ENCODE measurements at regions not wholly inside any gene's neighbourhood (a gene's known extent, or its start where the extent isn't known, plus 50 kb on each side); places are given as distances from the start of the nearest gene placed in this dataset.
"Not testable (repeated sequence)": the region's sequence is repeated elsewhere in the genome, so short reads cannot be mapped to it uniquely, and the experiment has no call there.

DNA sequence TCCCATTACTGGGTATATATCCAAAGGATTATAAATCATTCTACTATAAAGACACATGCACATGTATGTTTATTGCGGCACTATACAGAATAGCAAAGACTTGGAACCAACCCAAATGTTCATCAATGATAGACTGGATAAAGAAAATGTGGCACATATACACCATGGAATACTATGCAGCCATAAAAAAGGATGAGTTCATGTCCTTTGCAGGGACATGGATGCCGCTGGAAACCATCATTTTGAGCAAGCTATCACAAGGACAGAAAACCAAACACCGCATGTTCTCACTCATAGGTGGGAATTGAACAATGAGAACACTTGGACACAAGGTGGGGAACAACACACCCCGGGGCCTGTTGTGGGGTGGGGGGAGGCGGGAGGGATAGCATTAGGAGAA, 57.0 kb upstream of the NEUROD1 start:
- not testable (repeated sequence) for DNase-seq

GRCh38 chr2:181738074-181738473, 57.8 kb upstream of the NEUROD1 start:
- no peak for DNase-seq

- no peak for DNase-seq
These were observed 58.2 kb upstream of the NEUROD1 start for GRCh38 chr2:181738563-181738962.

DNA sequence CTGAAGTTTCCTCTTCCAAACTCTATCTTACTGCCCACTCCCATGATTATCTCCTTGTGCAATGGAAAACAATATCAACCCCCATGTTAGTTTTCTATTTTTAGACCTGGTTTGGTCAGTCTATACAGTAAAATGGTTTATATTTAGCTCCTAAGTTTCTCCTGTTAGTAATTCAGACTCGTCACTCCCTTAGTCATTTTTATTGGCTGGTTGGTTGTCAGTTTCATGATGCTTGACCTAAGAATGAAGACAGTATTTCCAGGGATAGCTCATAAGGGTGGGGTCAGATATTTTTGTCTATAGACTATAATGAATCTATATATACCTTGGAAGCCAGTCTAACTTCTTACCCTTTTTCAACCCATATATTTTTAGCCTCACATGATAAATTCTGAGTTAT, 61.4 kb upstream of the NEUROD1 start:
- no peak for DNase-seq

GRCh38 chr2:181742361-181742760, 62.0 kb upstream of the NEUROD1 start:
- DNase-seq, result no peak

- DNase-seq, result no peak
These were observed 62.8 kb upstream of the NEUROD1 start for GRCh38 chr2:181742922-181743722.

DNA sequence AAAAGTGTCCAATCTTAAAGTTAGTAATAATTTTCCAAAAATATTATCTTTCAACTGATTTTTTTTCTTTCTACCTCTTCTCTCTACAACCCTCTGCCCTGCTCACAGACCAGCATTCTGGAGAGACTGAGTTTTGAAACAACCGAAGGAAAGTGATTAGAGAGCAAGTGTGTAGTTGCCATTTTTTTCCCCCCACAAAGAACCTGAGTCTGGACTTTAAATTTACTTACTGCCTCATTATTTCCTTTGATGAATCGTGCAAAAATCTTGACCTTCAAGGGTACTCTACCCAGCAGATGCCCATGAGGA, 63.4 kb upstream of the NEUROD1 start:
- no peak for DNase-seq

- DNase-seq, result no peak
These were observed 65.7 kb upstream of the NEUROD1 start for GRCh38 chr2:181745796-181746540.

DNA sequence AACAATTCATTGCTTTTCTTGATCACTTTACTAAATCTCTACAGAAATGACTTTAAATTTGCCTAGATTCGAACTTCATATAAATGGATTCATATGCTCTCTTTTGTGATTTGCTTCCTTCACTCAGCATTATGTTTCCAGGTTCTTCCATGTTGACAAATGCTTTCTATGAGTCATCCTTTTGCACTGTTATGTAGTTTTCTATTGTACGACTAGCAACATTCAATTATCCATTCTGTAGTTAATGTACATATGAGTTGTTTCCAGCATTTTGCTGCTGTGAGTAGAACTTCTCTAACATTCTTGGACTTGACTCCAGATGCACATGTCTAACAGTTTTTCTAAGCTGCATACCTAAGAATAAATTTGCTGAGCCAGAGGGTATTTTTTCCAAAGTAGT, 66.5 kb upstream of the NEUROD1 start:
- no peak for DNase-seq

DNA sequence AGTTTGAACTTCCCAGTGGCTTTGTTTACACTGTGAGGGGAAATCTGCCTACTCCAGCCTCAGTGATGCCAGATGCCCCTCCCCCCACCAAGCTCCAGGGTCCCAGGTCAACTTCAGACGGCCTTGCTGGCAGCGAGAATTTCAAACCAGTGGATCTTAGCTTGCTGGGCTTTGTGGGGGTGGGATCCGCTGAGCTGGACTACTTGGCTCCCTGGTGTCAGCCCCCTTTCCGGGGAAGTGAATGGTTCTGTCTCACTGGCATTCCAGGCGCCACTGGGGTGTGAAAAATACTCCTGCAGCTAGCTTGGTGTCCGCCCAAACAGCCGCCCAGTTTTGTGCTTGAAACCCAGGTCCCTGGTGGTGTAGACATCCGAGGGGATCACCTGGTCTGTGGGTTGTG, 70.0 kb upstream of the NEUROD1 start:
- no peak for DNase-seq

DNA sequence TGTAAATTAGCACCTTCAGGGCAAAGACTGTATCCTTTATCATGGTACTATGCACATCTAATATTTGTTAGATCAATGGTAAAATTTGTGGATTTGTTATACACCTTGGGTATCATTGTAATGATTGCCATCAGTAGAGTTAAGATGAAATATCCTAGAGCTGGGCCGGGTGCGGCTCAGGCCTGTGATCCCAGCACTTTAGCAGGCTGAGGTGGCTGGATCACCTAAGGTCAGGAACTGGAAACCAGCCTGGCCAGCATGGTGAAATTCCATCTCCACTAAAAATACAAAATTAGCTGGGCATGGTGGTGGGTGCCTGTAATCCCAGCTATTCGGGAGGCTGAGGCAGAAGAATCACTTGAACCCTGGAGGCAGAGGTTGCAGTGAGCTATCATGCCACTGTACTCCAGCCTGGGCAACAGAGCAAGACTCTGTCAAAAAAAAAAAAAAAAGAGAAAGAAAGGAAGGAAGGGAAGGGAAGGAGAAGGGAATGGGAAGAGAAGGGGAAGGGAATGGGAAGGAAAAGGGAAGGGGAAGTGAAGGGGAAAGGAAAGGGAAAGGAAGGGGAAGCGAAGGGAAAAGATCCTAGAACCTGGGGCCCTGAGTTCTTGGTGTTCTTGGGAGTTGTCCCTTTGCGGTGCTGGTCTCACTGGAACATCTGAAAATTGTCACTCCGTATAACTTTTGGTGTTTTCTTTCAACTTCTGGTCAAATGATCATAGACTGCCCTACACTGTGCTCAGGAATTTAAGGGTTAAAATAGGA, 71.1 kb upstream of the NEUROD1 start:
- DNase-seq, result no peak

DNA sequence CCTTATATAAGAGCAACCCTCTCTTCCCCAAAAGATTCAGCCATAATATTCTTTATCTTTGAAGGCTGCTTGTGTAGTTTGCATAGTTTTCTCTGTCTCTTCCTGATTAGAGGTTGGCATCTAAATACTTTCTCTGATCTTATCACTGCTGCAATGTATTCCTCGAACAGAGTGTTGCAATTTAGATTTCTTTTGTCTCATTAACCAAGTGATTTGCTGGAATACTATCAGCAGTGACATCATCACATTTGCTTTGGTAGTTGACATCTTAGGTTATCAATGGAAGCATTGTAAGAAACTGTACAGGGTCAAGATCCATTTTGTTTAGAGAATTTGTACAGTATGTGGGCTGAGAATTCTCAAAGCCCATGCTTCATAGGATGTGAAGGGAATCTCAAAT, 72.0 kb upstream of the NEUROD1 start:
- DNase-seq, result no peak

GRCh38 chr2:181753686-181754085, 73.4 kb upstream of the NEUROD1 start:
- DNase-seq, result no peak

GRCh38 chr2:181754105-181754504, 73.8 kb upstream of the NEUROD1 start:
- DNase-seq, result no peak

GRCh38 chr2:181755181-181755580, 74.9 kb upstream of the NEUROD1 start:
- DNase-seq, result no peak

DNA sequence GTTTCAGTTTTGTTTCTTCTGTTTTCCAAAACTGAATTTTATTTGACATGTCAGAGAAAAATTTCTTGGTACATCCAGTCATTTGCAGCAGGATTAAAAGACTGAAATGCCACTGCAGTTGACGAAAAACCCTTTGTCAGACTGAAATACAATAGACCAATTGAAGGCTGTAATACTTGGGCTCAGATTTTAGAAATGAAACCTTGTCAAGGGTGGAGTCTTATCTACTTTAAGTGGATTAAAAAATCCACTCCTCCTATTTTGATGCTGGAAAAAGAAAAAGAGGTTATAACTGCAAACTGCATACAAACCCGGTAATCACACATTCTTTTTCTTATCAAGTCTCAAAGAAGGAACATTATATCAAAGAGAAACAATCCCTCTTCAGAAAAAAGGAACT, 80.2 kb upstream of the NEUROD1 start:
- DNase-seq, result no peak

- no peak for DNase-seq
These were observed 80.9 kb upstream of the NEUROD1 start for GRCh38 chr2:181761175-181761574.

DNA sequence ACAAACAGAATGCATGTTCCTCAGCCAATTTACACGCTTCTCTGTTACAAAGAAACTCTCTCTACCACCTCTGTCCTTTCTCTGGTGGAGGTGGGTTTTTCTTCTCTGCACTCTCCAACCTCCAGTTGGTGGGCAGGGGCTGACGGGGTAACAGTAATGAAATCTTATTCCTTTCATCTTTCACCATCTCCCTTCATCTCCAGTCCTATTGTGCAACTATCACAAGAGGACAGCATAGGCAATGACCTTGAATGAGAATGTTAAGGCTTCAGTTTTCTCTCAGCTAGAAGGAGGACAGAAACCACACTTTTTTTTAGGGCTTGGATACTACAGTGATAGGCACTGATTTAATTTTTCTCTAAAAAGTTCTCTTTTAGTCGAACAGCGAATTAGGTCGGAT, 81.7 kb upstream of the NEUROD1 start:
- no peak for DNase-seq

GRCh38 chr2:181762848-181763247, 82.5 kb upstream of the NEUROD1 start:
- DNase-seq, result no peak

GRCh38 chr2:181763423-181763822, 83.1 kb upstream of the NEUROD1 start:
- no peak for DNase-seq

DNA sequence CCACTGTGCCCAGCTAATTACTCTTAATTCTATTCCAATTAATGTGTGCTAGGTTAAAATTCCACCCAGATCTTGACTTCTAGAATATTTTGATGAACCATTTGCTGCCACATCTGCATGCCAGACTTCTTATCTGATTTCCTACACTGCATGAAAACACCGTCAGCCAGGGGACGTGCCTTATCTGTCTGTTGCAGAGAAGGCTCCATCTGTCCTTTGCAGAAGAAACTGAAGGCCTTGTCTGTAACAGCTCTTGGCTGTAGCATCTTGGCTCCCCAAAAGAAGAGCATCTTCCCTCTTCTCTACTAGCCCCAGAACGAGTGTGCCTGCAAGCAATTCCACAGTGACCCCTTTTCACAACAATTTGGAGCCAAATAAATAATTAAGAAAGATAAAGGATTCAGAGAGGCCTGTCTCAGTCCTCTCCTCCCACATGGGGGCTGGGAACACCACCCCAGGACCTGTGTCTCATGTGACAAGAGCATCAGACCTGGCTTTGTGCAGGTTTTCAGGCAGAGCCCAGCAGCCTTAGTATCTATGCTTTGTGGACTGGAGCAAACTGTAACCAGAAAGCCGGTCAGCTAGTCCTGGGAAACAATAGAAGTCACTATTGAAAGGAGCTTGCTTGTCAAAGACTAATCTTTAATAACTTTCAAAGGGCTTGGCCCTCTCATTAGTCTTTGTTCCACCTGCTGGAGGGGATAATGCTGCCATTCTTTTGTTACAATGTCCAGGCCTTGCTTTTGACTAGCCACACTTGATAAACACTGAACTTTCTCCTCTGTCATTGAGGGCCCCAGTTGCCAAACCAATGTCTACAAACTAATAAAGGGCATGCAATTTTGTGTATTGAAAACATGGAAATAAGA, 84.0 kb upstream of the NEUROD1 start:
- no peak for DNase-seq

GRCh38 chr2:181766129-181766528, 85.8 kb upstream of the NEUROD1 start:
- DNase-seq, result no peak

GRCh38 chr2:181770150-181770549, 89.8 kb upstream of the NEUROD1 start:
- DNase-seq, result no peak
